Caco-2 (cell line): ENCODE measurements at regions not wholly inside any gene's neighbourhood (a gene's known extent, or its start where the extent isn't known, plus 50 kb on each side); places are given as distances from the start of the nearest gene placed in this dataset.

Experiments
- BruUV-seq: library from RNA; stranded (reverse); fragments of 400-500 nt; replicated peaks from 2 replicates; lab custom pipeline; 2021; lab: Mats Ljungman, UMichigan
- CTCF ChIA-PET: fragments of 300-600 bp; sonication (Branson Sonifier 250); formaldehyde crosslinking; loops from one replicate; lab custom pipeline; 2022; ENCODE audit warnings: antibody characterized with exemption; lab: Charles Lee
- POLR2A ChIA-PET: fragments of 300-600 bp; sonication (Branson Sonifier 250); formaldehyde crosslinking; loops from one replicate; lab custom pipeline; 2022; ENCODE audit warnings: antibody characterized with exemption; lab: Charles Lee
- DNase-seq, 2 experiments: peaks; one replicate each; pipeline versions ENCODE4 v3.0.0 to v3.0.0-alpha.2; 2020 to 2022
- H3K27me3 ChIP-seq: replicated peaks from 2 replicates; pipeline ENCODE4 v1.6.0; 2011; ENCODE audit warnings: low read length; ENCODE audit not compliant: control insufficient read depth, insufficient read depth
- H3K36me3 ChIP-seq: 2 replicates; pipeline ENCODE4 v1.5.1; 2011; ENCODE audit warnings: low read length; ENCODE audit not compliant: control insufficient read depth, insufficient read depth
- H3K4me1 ChIP-seq: fragments of 250-450 bp; sonication (Bioruptor Pico); 2 replicates; pipeline ENCODE4 v1.5.1; 2020; ENCODE audit warnings: mild to moderate bottlenecking
- H3K4me3 ChIP-seq: 2 replicates; pipeline ENCODE4 v1.5.1; 2011; ENCODE audit warnings: low read depth, mild to moderate bottlenecking, control low read depth, low read length
- H3K9me3 ChIP-seq: fragments of 250-450 bp; sonication (Bioruptor Pico); 2 replicates; pipeline ENCODE4 v1.5.1; 2020; ENCODE audit warnings: mild to moderate bottlenecking, moderate library complexity
- H3K27ac Mint-ChIP-seq: one replicate; pipeline ENCODE4 v1.8.0; 2022; ENCODE audit warnings: mixed read lengths; ENCODE audit not compliant: unreplicated experiment
- H3K27me3 Mint-ChIP-seq: one replicate; pipeline ENCODE4 v1.8.0; 2022; ENCODE audit warnings: mixed read lengths; ENCODE audit not compliant: insufficient read depth, unreplicated experiment
- H3K36me3 Mint-ChIP-seq: one replicate; pipeline ENCODE4 v1.8.0; 2022; ENCODE audit warnings: mild to moderate bottlenecking, mixed read lengths; ENCODE audit not compliant: insufficient read depth, unreplicated experiment
- H3K4me1 Mint-ChIP-seq: one replicate; pipeline ENCODE4 v1.8.0; 2022; ENCODE audit warnings: low read depth, mixed read lengths; ENCODE audit not compliant: unreplicated experiment
- H3K4me3 Mint-ChIP-seq: one replicate; pipeline ENCODE4 v1.8.0; 2022; ENCODE audit warnings: mild to moderate bottlenecking, moderate library complexity, mixed read lengths; ENCODE audit not compliant: unreplicated experiment
- H3K9me3 Mint-ChIP-seq: one replicate; pipeline ENCODE4 v1.8.0; 2022; ENCODE audit warnings: mixed read lengths; ENCODE audit not compliant: unreplicated experiment
- CTCF ChIP-seq, 2 experiments: fragments of 200-600 bp in 1 of 2; IDR thresholded peaks; 1 replicate in 1 of 2; 2 replicates in 1 of 2; pipeline versions ENCODE4 v1.5.1 to v1.8.0; 2011 to 2022; ENCODE audit warnings: antibody characterized with exemption in 1 of 2, control low read depth in 1 of 2, inconsistent platforms in 1 of 2, low read depth in 1 of 2, low read length in 1 of 2, mild to moderate bottlenecking in 1 of 2, moderate library complexity in 1 of 2; ENCODE audit not compliant: insufficient read depth in 1 of 2, severe bottlenecking in 1 of 2, unreplicated experiment in 1 of 2
- intact Hi-C: fragments of 100-400 bp; cut with micrococcal nuclease; formaldehyde crosslinking; loops from one replicate; pipeline ENCODE4 v1.10.0; 2022; ENCODE audit not compliant: unreplicated experiment

DNA sequence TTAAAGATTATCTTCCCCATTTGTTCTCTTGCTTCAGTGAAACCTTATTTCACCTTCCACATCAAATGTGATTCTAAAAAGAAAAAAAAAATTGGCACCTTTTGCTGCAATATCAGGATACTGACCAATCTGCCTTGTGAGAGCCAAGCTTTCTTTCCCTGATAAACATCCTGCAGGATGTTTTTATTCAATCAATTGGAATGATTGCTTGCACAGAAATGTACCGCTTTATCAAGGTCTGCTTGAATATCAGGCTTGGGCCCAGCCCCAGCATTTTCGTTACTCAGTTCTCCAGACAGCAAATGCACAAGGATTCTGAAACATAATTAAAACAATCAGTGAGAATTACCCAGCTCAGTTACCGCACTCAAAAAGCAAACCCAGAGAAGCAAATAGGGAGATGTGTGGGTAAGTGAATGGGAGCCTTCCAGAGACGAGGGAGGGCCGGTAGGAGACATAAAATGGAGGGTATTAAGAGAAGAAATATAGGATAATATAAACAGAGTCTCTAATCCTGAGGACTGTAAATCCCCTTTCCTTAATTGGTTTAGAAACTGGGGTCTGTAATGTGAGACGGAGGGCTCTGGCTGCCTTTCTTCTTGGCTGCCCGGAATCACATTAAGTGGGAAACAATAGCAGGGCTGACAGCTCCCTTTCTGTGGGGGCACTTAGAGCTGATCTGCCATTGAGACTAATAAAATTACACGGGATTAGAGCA, 291.8 kb downstream of the ICOS start:
- 0 out of 2 replicates have a peak, but pooled peaks cover 1% of the 10 kb centered on the region for H3K27me3 ChIP-seq
- Mint-ChIP-seq H3K27ac (no peak overlapping the region), H3K9me3 (no peaks in the 10 kb centered on the region), H3K27me3 (peaks cover 15% of the 10 kb centered on the region), H3K36me3 (no peaks in the 10 kb centered on the region), H3K4me1 (no peaks in the 10 kb centered on the region), H3K4me3 (no peak overlapping the region)
- no peaks in the 10 kb centered on the region for H3K4me1 ChIP-seq
- no peaks in the 10 kb centered on the region for H3K36me3 ChIP-seq
- CTCF ChIA-PET, result no interaction called here
- no peak overlapping the region for H3K4me3 ChIP-seq
- POLR2A ChIA-PET, result no interaction called here
- BruUV-seq, result no TSS peak
- no peak for DNase-seq
- no peaks in the 10 kb centered on the region for H3K9me3 ChIP-seq
- no peak for TF ChIP-seq CTCF (IDR thresholded peaks at IDR 0.05; ENCODE audit: insufficient read depth in 1 of 2, low read depth in 1 of 2, low read length in 1 of 2, severe bottlenecking in 1 of 2, unreplicated experiment in 1 of 2)
- intact Hi-C loops, result no loop called here

- CTCF ChIA-PET, result no interaction called here
- H3K4me3 ChIP-seq, result no peak overlapping the region
These were observed 297.7 kb downstream of the ICOS start for GRCh38 chr2:204234248-204234647.

DNA sequence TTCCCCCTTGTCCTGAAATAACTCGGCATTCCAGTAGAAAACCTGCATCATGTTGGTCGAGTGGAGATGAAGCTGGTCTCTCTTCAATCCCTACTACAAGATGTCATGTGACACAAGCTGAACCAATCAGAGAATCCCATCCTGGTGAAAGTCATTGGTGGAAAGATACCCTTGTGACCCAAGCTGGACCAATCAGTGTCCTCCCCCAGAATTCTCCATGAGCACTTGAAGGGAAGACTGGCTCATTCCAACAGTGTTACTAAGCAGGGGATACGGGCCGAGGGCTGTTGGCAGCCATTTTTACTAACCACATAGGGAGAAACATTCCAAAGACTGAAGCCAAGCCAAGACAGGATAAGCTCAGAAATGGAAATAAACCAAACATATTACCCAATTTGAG, 298.3 kb downstream of the ICOS start:
- no peak overlapping the region for H3K27ac Mint-ChIP-seq
- no peaks in the 10 kb centered on the region for H3K4me1 ChIP-seq
- H3K27me3 Mint-ChIP-seq, result peaks cover 9% of the 10 kb centered on the region
- intact Hi-C loops, result no loop called here
- no peaks in the 10 kb centered on the region for H3K9me3 ChIP-seq
- no peaks in the 10 kb centered on the region for H3K27me3 ChIP-seq
- no peaks in the 10 kb centered on the region for H3K4me1 Mint-ChIP-seq
- no peaks in the 10 kb centered on the region for H3K9me3 Mint-ChIP-seq
- DNase-seq, result peak in 1 of 2 experiments; percentile 14
- H3K36me3 Mint-ChIP-seq, result no peaks in the 10 kb centered on the region
- ChIA-PET CTCF (no interaction called here), POLR2A (no interaction called here)
- no peak for TF ChIP-seq CTCF (IDR thresholded peaks at IDR 0.05; ENCODE audit: insufficient read depth in 1 of 2, low read depth in 1 of 2, low read length in 1 of 2, severe bottlenecking in 1 of 2, unreplicated experiment in 1 of 2)
- H3K36me3 ChIP-seq, result no peaks in the 10 kb centered on the region
- no peak overlapping the region for H3K4me3 ChIP-seq
- BruUV-seq, result no TSS peak
- H3K4me3 Mint-ChIP-seq, result no peak overlapping the region

More at GRCh38 chr2:204234248-204234647, 297.7 kb downstream of the ICOS start:
- no peak for DNase-seq
- Histone ChIP-seq H3K27me3 (no peaks in the 10 kb centered on the region), H3K4me1 (no peaks in the 10 kb centered on the region), H3K36me3 (no peaks in the 10 kb centered on the region), H3K9me3 (no peaks in the 10 kb centered on the region)
- TF ChIP-seq CTCF (IDR thresholded peaks at IDR 0.05; ENCODE audit: insufficient read depth in 1 of 2, low read depth in 1 of 2, low read length in 1 of 2, severe bottlenecking in 1 of 2, unreplicated experiment in 1 of 2), result no peak
- intact Hi-C loops, result no loop called here
- H3K36me3 Mint-ChIP-seq, result no peaks in the 10 kb centered on the region
- POLR2A ChIA-PET, result no interaction called here
- no peaks in the 10 kb centered on the region for H3K9me3 Mint-ChIP-seq
- H3K27me3 Mint-ChIP-seq, result peaks cover 10% of the 10 kb centered on the region
- no peaks in the 10 kb centered on the region for H3K4me1 Mint-ChIP-seq
- H3K27ac Mint-ChIP-seq, result no peak overlapping the region
- BruUV-seq, result no TSS peak
- no peak overlapping the region for H3K4me3 Mint-ChIP-seq
